Ishikawa (cell line): ENCODE measurements at regions not wholly inside any gene's neighbourhood (a gene's known extent, or its start where the extent isn't known, plus 50 kb on each side); places are given as distances from the start of the nearest gene placed in this dataset.

Experiments
- CEBPB ChIP-seq: IDR thresholded peaks from 2 replicates; pipeline ENCODE4 v1.6.1; 2012
- CREB1 ChIP-seq: IDR thresholded peaks from 2 replicates; pipeline ENCODE4 v1.6.1; 2012; ENCODE audit warnings: low read depth
- EGR1 ChIP-seq: IDR thresholded peaks from 2 replicates; pipeline ENCODE4 v1.6.1; 2012
- EP300 ChIP-seq: IDR thresholded peaks from 2 replicates; pipeline ENCODE4 v1.6.1; 2012; ENCODE audit warnings: borderline replicate concordance
- FOXM1 ChIP-seq: IDR thresholded peaks from 2 replicates; pipeline ENCODE4 v1.6.1; 2012; ENCODE audit warnings: low read depth, borderline replicate concordance
- MAX ChIP-seq: IDR thresholded peaks from 2 replicates; pipeline ENCODE4 v1.6.1; 2012
- NFIC ChIP-seq: IDR thresholded peaks from 2 replicates; pipeline ENCODE4 v1.6.1; 2012
- RAD21 ChIP-seq: IDR thresholded peaks from 2 replicates; pipeline ENCODE4 v1.6.1; 2012; ENCODE audit warnings: low read depth
- TAF1 ChIP-seq: IDR thresholded peaks from 2 replicates; pipeline ENCODE4 v1.6.1; 2012; ENCODE audit warnings: low read depth, mild to moderate bottlenecking
- TCF12 ChIP-seq: IDR thresholded peaks from 2 replicates; pipeline ENCODE4 v1.6.1; 2012; ENCODE audit warnings: low read depth
- TEAD4 ChIP-seq: IDR thresholded peaks from 2 replicates; pipeline ENCODE4 v1.6.1; 2012
- USF1 ChIP-seq: IDR thresholded peaks from 2 replicates; pipeline ENCODE4 v1.6.1; 2012
- YY1 ChIP-seq: IDR thresholded peaks from 2 replicates; pipeline ENCODE4 v1.6.1; 2012; ENCODE audit warnings: low read depth
- ZBTB7A ChIP-seq: IDR thresholded peaks from 2 replicates; pipeline ENCODE4 v1.6.1; 2012; ENCODE audit warnings: low read depth
- TF ChIP-seq, protein P1 (sequence below): IDR thresholded peaks from 2 replicates; pipeline ENCODE4 v1.6.1; 2012; ENCODE audit warnings: low read depth, mild to moderate bottlenecking

DNA sequence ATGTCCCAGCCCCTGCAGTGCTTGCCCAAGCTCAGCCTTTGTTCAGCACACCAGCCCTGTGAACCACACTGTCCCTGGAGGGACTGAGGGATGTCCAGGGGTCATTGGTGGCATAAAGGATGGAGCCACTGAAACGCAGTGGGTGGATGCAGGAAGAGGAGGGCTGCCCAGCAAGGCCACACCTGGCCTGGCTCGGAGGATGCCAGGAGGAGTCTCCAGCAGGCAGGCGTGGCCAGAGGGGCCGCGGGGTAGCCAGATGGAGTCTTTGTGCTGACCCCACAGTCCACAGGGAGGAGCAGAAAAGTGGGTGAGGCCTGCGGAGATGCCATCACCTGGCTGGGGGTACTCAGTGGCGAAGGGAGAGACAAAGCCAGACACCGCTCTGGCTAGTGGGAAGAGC is 108.5 kb upstream of the C14orf180 start:
- TF ChIP-seq MAX (no peak), CREB1 (no peak), TEAD4 (no peak), EGR1 (no peak), EP300 (no peak), NFIC (no peak), RAD21 (no peak)

GRCh38 chr14:104472073-104472472 is 107.5 kb upstream of the C14orf180 start:
- TF ChIP-seq MAX (no peak), CEBPB (no peak)
- TF ChIP-seq, protein P1, sequence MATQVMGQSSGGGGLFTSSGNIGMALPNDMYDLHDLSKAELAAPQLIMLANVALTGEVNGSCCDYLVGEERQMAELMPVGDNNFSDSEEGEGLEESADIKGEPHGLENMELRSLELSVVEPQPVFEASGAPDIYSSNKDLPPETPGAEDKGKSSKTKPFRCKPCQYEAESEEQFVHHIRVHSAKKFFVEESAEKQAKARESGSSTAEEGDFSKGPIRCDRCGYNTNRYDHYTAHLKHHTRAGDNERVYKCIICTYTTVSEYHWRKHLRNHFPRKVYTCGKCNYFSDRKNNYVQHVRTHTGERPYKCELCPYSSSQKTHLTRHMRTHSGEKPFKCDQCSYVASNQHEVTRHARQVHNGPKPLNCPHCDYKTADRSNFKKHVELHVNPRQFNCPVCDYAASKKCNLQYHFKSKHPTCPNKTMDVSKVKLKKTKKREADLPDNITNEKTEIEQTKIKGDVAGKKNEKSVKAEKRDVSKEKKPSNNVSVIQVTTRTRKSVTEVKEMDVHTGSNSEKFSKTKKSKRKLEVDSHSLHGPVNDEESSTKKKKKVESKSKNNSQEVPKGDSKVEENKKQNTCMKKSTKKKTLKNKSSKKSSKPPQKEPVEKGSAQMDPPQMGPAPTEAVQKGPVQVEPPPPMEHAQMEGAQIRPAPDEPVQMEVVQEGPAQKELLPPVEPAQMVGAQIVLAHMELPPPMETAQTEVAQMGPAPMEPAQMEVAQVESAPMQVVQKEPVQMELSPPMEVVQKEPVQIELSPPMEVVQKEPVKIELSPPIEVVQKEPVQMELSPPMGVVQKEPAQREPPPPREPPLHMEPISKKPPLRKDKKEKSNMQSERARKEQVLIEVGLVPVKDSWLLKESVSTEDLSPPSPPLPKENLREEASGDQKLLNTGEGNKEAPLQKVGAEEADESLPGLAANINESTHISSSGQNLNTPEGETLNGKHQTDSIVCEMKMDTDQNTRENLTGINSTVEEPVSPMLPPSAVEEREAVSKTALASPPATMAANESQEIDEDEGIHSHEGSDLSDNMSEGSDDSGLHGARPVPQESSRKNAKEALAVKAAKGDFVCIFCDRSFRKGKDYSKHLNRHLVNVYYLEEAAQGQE = no peak

- TF ChIP-seq USF1 (no peak), CEBPB (no peak)
Measured at GRCh38 chr14:104472536-104473243, 106.9 kb upstream of the C14orf180 start.

GRCh38 chr14:104473244-104473565 is 106.4 kb upstream of the C14orf180 start:
- no peak for TF ChIP-seq FOXM1
- no peak for TF ChIP-seq USF1
- TF ChIP-seq TCF12 = no peak
- TF ChIP-seq CREB1 = no peak
- no peak for TF ChIP-seq ZBTB7A
- no peak for TF ChIP-seq MAX
- no peak for TF ChIP-seq YY1
- TF ChIP-seq RAD21 = no peak
- no peak for TF ChIP-seq NFIC
- TF ChIP-seq, protein P1 = no peak
- TF ChIP-seq EP300 = no peak
- no peak for TF ChIP-seq TAF1
- TF ChIP-seq TEAD4 = no peak
- TF ChIP-seq CEBPB = no peak

DNA sequence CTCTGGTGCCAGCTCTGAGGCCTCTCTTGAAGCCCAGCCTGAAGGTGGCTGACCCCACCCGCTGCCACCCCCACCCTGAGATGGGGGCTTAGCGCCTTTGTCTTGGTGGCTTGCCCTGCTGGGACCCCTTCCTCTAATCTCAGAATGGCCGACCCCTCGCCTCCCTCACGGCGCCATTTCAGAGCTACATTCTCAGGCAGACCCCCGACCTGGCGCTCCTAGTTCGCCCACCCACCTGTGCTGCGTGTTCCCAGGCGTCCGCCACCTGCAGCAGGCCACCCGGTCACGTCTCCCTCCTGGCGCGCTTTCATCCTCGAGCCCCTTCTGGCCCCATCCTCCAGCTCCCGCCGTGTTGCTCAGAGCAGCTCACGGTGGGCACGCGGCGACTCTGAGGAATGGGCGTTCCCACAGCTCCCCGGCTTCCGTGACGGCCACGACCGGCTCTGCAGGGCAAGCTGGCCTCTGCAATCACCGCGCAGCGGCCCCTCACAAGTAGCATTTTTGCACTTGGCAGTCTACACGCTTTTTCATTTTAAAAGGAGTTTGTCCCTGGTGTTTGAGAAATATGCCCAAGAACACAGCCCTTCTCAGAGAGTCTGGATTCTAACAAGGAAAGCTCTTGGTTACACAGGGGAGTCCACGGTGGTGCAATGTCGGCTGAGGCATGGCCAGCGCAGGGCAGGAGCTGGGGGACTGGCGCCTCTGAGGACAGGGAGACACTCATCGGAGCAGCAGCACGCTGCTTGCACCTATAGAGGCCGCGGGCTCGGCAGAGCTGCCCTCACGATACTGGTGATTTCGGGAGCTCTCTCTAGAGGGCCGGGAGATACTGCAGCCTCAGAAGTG is 105.7 kb upstream of the C14orf180 start:
- TF ChIP-seq YY1 = no peak
- no peak for TF ChIP-seq CREB1
- TF ChIP-seq NFIC = no peak
- no peak for TF ChIP-seq USF1
- TF ChIP-seq RAD21 = no peak
- no peak for TF ChIP-seq TEAD4
- no peak for TF ChIP-seq FOXM1
- no peak for TF ChIP-seq CEBPB
- TF ChIP-seq EGR1 = no peak
- TF ChIP-seq TAF1 = no peak
- no peak for TF ChIP-seq EP300
- TF ChIP-seq, protein P1 = no peak
- TF ChIP-seq MAX = no peak
- TF ChIP-seq ZBTB7A = no peak
- no peak for TF ChIP-seq TCF12
